ENCODE measurements at regions not wholly inside any gene's neighbourhood (a gene's known extent, or its start where the extent isn't known, plus 50 kb on each side); places are given as distances from the start of the nearest gene placed in this dataset.

- DNase-seq = no peak
- TF ChIP-seq, protein P1, sequence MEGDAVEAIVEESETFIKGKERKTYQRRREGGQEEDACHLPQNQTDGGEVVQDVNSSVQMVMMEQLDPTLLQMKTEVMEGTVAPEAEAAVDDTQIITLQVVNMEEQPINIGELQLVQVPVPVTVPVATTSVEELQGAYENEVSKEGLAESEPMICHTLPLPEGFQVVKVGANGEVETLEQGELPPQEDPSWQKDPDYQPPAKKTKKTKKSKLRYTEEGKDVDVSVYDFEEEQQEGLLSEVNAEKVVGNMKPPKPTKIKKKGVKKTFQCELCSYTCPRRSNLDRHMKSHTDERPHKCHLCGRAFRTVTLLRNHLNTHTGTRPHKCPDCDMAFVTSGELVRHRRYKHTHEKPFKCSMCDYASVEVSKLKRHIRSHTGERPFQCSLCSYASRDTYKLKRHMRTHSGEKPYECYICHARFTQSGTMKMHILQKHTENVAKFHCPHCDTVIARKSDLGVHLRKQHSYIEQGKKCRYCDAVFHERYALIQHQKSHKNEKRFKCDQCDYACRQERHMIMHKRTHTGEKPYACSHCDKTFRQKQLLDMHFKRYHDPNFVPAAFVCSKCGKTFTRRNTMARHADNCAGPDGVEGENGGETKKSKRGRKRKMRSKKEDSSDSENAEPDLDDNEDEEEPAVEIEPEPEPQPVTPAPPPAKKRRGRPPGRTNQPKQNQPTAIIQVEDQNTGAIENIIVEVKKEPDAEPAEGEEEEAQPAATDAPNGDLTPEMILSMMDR (IDR thresholded peaks at IDR 0.05) = no peak
- H3K27ac ChIP-seq = no peak overlapping the region
- H3K9me3 ChIP-seq = peaks cover 19% of the 10 kb centered on the region
- no peaks in the 10 kb centered on the region for H3K27me3 ChIP-seq
- H3K36me3 ChIP-seq = no peaks in the 10 kb centered on the region
- no peak overlapping the region for H3K4me3 ChIP-seq
- intact Hi-C loops (cut with DNase I) = no loop called here
- H3K4me1 ChIP-seq = peaks cover 4% of the 10 kb centered on the region
- ATAC-seq = no peak
Measured at GRCh38 chr6:170124150-170124549, 166.7 kb downstream of the DLL1 start.

GRCh38 chr6:170122651-170123050, 168.2 kb downstream of the DLL1 start:
- intact Hi-C loops (cut with DNase I) = no loop called here
- H3K36me3 ChIP-seq = no peaks in the 10 kb centered on the region
- DNase-seq (no peak), ATAC-seq (peak; percentile 36)
- peaks cover 3% of the 10 kb centered on the region for H3K4me1 ChIP-seq
- no peaks in the 10 kb centered on the region for H3K27me3 ChIP-seq
- H3K27ac ChIP-seq = no peak overlapping the region
- H3K4me3 ChIP-seq = no peak overlapping the region
- H3K9me3 ChIP-seq = peaks cover 19% of the 10 kb centered on the region
- TF ChIP-seq, protein P1 (IDR thresholded peaks at IDR 0.05) = no peak

DNA sequence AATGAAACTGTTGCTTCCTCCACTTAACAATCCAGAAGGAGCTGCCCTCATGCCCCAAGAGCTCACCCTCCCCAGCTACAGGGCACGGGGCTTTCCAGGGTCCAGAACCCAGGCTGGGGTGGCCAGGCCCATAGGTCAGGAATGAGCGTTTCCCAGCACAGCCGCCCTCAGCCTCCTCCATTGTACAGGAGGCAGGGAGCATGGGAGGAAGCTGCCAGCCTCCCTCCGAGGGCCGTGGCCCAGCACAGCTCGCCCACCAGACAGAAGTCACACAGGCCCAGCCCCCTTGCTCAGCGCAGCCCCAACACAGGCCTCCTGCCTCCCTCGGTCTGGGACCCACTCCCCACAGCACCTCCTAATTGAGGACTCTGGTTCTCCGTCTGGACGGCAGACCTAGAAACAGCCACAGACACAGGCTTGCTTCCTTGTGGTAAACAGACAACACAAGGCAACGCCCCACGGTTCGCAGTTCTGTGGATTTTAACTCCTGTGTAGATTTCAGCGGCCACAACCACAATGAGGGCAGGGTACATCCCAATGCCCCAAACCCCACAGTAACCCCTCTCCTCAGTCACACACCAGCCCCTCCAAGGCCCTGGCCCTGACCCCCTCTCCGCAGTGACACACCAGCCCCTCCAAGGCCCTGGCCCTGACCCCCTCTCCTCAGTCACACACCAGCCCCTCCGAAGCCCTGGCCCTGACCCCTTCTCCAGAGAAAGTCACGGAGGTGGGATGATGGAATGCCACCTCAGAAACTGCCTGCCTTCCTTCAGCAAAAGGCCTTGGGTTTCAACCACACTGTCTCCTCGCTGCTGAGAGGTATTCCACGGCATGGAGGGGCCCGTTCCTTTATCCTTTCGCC, 173.5 kb downstream of the DLL1 start:
- Histone ChIP-seq H3K4me3 (no peak overlapping the region), H3K27ac (no peak overlapping the region), H3K36me3 (no peaks in the 10 kb centered on the region), H3K4me1 (no peaks in the 10 kb centered on the region), H3K27me3 (no peaks in the 10 kb centered on the region), H3K9me3 (peaks cover 19% of the 10 kb centered on the region)
- DNase-seq (peak; percentile 53), ATAC-seq (peak; percentile 39)
- TF ChIP-seq, protein P1 (IDR thresholded peaks at IDR 0.05) = no peak
- intact Hi-C loops (cut with DNase I) = no loop called here

- ATAC-seq (no peak), DNase-seq (peak; percentile 44)
- TF ChIP-seq, protein P1 (IDR thresholded peaks at IDR 0.05) = no peak
- Histone ChIP-seq H3K36me3 (no peaks in the 10 kb centered on the region), H3K4me3 (no peak overlapping the region), H3K4me1 (no peaks in the 10 kb centered on the region), H3K27ac (no peak overlapping the region), H3K27me3 (no peaks in the 10 kb centered on the region), H3K9me3 (peaks cover 17% of the 10 kb centered on the region)
- intact Hi-C loops (cut with DNase I) = no loop called here
Measured at GRCh38 chr6:170116636-170117035, 174.2 kb downstream of the DLL1 start.

GRCh38 chr6:170114956-170115855, 175.7 kb downstream of the DLL1 start:
- no peaks in the 10 kb centered on the region for H3K27me3 ChIP-seq
- H3K27ac ChIP-seq = no peak overlapping the region
- H3K4me1 ChIP-seq = no peaks in the 10 kb centered on the region
- no peaks in the 10 kb centered on the region for H3K36me3 ChIP-seq
- H3K4me3 ChIP-seq = no peak overlapping the region
- TF ChIP-seq, protein P1 (IDR thresholded peaks at IDR 0.05) = no peak
- ATAC-seq (no peak), DNase-seq (peak; percentile 54)
- peaks cover 6% of the 10 kb centered on the region for H3K9me3 ChIP-seq
- intact Hi-C loops (cut with DNase I) = no loop called here

Measured in upper lobe of right lung (tissue), 1 donor.